Fibroblast of lung (primary cell): ENCODE measurements at regions not wholly inside any gene's neighbourhood (a gene's known extent, or its start where the extent isn't known, plus 50 kb on each side); places are given as distances from the start of the nearest gene placed in this dataset.

ENCODE experiments used
- EZH2 ChIP-seq: IDR thresholded peaks from 2 replicates; pipeline ENCODE4 v1.5.1; 2012; ENCODE audit warnings: low read length, control low read depth, mild to moderate bottlenecking; ENCODE audit errors: missing control alignments
- TF ChIP-seq, protein P1 (sequence below), 2 donors: IDR thresholded peaks in 1 of 2; conservative IDR thresholded peaks in 1 of 2; 1 replicate in 1 of 2; 2 replicates in 1 of 2; pipeline ENCODE4 v1.5.1; 2011 to 2012; ENCODE audit warnings: low read length in 2 of 2, control low read depth in 1 of 2, inconsistent platforms in 1 of 2, low read depth in 1 of 2, mild to moderate bottlenecking in 1 of 2

DNA sequence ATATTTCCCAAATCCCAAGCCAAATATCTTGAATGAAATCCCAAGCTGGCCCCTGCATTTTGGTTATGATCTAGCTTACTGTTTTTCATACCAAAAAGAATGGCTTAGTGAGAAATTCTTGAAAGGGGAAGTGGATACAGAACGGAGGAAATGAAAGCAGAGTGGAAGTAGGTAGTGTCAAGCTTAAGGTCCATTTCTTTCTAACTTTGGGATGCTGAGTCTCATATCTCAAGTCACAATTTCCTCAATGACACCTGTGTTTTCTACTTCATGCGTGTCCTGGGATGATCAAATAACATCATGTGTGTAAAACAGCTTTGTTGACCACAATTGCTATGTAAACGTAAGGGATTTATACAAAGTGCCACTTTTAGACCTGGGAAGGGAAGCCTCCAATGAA lies 238.8 kb upstream of the SLC35B3 start:
- TF ChIP-seq, protein P1, sequence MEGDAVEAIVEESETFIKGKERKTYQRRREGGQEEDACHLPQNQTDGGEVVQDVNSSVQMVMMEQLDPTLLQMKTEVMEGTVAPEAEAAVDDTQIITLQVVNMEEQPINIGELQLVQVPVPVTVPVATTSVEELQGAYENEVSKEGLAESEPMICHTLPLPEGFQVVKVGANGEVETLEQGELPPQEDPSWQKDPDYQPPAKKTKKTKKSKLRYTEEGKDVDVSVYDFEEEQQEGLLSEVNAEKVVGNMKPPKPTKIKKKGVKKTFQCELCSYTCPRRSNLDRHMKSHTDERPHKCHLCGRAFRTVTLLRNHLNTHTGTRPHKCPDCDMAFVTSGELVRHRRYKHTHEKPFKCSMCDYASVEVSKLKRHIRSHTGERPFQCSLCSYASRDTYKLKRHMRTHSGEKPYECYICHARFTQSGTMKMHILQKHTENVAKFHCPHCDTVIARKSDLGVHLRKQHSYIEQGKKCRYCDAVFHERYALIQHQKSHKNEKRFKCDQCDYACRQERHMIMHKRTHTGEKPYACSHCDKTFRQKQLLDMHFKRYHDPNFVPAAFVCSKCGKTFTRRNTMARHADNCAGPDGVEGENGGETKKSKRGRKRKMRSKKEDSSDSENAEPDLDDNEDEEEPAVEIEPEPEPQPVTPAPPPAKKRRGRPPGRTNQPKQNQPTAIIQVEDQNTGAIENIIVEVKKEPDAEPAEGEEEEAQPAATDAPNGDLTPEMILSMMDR (conservative IDR thresholded peaks at IDR 0.05 in 1 of 2, IDR thresholded peaks at IDR 0.05 in 1 of 2; ENCODE audit: low read depth in 1 of 2, low read length in 2 of 2) = no peak
- TF ChIP-seq EZH2 = no peak
